Activated CD4-positive, alpha-beta T cell treated with anti-CD3 and anti-CD28 coated beads, Interleukin-2, amount 50 U/mL, for 1 hour (primary cell): ENCODE measurements at regions not wholly inside any gene's neighbourhood (a gene's known extent, or its start where the extent isn't known, plus 50 kb on each side); places are given as distances from the start of the nearest gene placed in this dataset.

Source experiments
- DNase-seq: peaks from one replicate; pipeline ENCODE4 v3.0.0-alpha.2; 2020

DNA sequence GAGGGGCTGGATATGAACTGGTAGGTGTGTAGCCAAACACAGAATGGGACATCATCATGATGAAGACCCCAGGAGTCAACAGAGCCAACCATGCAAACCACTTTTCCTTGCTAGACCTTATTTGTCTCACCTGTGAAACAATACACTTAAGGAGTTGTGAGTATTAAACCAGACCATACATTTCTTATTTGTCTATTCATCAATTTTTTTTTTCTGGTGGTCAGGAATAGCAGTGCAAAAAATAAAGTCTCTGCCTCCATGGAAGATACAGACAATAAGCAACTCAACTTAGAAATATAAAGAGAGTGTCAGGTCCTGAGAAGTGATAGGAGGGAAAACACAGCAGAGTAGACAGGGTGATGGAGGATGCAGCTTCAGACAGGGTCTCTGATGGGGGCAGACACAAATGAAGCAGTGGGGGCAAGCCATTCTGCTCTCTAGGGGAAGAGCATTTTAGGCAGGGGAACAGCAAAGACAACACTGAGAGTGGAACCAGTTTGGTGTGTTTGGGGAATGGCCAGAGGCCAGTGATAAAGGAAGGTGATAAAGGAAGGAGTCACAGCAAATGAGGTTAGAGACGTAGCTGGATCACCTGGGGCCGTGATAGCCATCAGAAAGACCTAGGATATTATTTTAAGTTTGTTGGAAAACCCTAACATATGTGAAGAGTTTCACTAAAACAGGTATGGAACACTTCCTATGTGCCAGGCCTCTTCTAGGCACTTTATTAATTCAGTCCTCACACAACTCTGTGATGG, 256.2 kb downstream of the MAN2A1 start:
- no peak for DNase-seq

DNA sequence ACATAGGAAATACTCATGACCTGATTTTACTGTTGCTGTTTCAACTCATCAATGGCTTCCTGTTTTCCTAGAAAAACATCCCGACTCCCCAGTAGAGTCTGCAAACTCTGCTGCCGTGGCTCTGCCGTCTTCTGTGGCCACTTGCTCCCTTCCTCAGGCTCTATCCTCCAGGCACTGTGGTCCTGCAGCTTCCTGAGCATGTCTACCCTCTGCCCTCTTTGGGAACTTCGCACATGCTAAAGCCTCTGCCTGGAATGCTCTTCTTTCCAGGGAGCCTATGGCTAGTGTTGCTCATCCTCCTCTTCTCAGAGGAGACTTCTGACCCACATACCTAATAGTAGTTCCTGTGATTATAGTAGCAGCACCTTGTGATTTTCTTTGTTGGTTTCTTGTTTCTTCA, 256.9 kb downstream of the MAN2A1 start:
- no peak for DNase-seq

DNA sequence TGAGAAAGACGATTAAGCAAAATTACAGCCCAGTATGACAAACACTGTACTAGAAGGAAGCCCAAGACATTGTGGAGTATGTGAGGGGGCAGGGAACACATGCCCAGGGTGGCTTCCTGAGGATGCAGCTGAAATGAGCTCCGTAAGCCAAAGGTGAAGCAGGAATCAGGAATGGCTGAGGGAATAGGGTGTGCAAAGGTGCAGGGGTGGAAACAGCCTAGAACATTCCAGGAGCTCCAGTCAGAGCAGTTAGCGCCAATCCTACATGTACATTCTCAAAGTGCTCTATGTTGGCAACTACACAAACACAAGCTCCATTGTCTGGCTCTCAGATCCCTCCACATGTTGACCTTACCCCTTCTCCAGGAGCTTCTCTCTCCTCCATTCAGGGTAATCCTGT, 257.9 kb downstream of the MAN2A1 start:
- DNase-seq = no peak

DNA sequence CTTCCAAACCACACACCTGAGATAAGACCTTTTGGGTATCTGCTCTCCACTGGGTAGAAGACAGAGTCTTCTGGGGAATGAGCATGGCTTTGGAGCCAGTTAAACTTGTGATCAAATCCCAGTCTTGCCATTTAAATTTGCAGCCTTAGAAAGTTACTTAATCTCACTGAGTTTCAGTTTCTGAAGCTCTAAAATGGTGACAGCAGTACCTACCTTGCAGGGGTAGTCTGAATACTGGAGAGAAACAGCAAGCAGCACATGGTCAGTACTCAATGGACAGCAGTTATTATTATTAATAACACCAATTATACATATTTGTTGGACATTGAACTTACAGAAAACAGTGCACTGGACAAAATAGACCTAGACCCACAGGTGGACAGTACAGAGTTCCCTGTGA, 260.9 kb downstream of the MAN2A1 start:
- no peak for DNase-seq

DNA sequence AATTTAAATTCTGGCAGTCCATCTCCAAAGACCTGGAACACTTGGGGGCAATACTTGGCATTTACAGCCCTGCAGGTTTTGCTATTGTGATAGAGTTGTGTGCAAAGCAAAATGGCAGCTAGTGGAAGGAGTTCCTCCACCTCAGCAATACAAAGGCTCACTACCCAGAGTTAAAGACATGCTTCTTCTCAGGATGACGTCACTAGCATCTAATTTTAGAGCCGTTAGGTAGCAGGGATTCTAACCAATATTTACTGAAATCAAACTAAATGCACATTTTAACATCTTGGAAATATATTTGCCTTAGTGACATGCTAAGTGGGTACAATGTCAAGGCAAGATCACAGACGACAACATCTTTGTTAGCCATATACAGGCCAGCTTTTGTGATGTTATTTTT, 261.6 kb downstream of the MAN2A1 start:
- DNase-seq = no peak

DNA sequence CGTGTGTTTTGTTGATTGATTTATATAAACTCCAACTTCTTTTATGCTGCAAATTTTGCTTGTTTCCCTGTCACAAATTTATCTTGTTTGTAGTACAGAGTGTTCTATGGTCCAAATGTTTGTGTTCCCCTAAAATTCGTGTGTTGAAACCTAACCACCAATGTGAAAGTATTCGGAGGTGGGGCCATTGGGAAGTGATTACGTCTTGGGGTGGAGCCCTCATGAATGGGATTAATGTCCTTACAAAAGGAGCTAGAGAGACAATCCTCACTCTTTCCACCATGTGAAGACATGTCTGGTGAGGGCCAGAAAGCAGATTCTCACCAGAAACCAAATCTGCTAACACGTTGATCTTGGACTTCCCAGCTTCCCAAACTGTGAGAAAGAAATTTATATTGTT, 262.0 kb downstream of the MAN2A1 start:
- no peak for DNase-seq

DNA sequence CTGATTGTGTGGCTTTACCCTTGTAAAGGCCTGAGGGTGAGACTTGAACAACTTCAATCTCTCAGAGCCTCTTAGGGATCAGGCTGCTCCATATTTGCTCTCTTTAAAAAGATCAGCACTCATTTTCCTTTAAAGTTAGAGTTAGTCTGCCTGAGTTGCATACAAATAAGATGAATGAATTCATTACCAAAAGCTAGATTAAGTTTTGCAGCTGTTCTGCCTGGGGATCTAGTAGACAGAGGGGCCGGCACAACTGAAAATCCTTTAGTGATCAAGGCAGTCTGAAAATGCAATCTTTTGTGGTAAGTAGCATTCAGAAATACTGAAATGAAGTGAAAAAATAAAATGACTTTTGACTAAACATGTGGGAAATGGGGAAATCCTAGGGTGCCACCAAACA, 264.0 kb downstream of the MAN2A1 start:
- no peak for DNase-seq

DNA sequence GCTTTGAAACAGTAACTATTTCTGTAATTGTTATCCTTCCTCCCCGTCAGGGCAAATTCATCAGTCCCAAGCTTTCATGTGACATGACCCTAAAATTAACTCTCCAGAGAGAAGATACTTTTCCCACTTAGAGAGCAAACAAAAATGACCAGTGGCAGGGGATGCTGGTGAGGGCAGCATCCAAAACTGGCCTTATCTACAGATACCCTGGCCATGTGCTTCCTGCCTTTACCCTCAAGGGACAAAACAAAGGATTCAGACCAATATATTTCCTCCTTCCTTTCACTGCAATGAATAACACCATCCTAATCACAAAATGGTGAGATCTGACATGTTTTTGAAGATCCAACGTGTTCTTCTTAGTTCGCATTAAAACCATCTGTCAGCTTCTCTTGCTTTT, 267.2 kb downstream of the MAN2A1 start:
- no peak for DNase-seq

DNA sequence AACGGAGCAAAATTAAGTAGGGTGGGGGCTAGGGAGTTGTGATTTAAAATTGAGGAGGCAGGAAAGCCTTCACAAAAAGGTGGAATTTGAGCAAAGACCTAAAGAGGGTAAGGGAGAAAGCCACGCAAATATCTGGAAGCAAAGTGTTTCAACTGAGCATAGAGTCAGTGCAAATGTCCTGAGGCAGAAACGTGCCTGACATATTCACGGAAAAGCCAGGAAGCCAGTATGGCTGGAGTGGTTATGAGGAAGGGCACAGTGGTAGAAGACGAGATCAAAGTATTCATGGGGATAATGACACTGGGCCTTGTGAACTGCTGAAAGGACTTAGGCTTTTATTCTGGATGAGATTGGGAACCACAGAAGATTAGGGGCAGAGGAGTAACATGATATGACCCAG, 268.4 kb downstream of the MAN2A1 start:
- DNase-seq = no peak

DNA sequence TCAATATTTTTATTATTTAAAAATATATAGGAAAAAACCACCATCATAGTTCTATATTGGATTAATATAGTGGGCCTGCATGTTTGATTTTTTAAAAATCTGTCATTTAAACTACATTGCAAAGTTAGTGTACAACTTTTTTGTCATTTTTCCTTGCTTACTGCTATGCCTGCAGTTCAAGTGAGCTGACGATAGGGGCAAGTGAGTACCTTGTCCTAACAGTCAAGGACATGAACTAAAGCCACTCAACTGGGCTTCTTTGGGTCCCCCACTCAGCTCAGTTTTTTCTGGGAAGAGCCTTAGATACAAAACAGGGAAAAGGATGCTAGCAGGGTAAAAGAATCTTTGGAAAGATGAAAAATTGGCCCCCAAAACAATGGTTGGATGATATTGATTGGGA, 269.9 kb downstream of the MAN2A1 start:
- DNase-seq = no peak

DNA sequence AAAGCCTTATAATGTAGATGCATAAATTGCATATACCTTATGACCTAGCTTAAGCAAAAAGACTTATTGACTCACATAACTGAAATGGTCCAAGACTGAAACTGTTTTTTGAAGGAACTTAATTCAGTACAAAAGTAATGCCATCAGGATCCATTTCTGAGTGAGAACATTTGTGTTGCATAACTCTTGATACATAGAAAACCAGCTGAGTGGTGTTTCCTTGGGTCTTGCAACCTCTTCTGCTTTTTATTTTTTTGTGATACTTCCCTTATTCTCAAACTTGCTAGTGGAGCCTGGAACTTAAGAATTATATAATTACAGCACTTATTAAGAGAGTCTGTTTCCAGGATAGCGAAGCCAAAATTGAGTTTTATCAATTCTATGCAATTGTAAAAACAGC, 272.0 kb downstream of the MAN2A1 start:
- no peak for DNase-seq

DNA sequence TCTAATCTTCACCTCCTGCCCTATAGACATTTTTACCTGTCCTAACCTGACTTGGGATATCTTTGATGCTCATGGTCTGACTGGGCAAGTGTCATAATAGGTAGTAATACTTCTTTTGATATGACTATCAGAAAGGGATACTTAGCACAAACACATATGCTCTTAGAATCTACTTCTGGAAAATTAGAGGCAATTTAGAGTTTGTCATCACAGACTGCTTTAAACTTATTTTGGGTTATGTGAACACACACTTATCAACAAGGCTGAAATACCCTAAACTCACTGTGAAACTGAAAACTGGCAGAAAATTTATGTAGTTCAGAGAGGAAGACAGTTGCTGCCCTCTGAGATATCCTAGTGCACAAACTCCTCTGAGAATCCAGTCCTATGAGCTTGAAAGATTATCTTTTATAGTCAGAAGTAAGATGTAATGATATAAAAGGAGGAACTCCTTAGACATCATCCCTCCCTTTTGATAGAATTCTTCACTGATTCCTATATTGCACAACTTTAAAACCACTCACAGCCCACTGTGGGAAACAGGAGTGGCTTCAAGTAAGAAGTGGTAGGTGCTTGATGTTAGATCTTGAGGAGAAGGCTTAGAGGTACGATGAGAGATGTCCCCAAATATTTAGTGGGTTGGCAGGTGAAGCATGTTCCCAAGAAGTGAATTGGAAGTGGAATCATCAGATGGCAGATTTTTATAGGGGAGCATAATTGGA, 273.3 kb downstream of the MAN2A1 start:
- DNase-seq = no peak

DNA sequence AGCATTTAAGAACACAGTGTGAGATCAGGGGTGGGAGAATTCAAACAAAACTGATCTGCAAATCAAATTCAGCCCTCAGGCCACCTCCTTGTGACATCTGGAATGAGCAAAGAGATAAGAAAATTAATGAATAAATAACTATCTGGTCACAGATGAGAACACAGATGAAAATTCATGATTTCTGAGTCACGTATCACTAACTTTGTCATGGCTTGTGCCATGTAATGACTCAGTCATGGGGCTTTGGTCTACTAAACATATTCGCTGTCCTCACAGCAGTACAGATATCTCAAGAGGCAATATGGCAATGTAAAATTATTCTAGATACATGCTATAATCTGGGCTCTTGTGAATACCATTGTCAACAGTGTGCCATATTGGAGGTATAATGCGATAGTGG, 274.4 kb downstream of the MAN2A1 start:
- no peak for DNase-seq

DNA sequence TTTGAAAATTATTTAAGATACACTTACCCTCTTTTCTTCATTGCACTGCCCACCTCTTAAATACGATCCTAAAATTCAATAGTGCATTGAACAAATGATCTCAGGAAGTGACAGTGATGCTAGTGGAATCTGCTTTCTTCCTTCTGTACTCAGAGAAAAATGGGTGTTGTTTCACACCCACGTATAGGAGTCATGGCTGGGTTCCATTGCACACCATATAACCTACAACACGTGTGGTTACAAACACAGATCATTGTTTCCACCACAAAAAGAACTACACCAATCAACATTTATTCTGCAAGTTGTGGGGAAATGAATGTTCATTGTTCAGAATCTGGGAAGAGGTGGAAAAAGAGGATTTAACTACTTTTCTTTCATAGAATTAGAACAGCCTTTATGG, 275.9 kb downstream of the MAN2A1 start:
- no peak for DNase-seq

DNA sequence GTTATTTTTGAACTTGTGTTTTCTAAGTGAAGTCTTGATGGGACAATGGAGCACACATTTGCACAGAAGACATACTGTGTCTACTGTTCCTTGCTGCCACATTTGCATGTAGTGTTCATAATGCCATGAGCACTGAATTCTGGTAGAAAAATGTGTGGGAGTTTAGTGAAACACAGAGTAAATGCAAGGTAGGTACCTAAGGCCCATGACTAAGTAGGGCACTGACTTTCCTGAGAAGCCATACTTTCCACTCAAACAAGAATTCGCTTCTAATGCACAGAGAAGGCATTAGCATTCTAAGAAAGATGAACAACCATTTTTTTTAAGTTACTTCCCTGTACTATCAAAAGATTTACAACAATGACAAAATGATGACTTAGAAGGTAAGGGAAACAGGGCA, 282.2 kb downstream of the MAN2A1 start:
- no peak for DNase-seq

DNA sequence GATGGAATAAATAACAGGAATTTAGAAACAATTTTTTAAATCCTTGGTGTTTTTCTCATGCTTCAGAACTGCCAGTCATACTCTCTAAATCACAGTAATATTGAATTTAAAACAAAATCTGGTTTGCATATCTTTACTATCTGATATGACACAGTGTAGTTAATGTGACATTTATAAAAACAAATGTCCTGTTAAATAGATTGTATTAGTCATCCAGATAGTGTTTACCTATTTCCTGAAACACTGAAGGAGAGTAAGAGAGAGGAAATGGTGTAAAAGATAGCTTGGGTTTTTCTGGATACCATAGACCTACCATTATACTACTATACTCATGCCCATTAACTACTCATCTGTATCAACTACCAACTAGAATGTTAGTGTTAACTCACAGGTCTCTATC, 292.3 kb downstream of the MAN2A1 start:
- no peak for DNase-seq

DNA sequence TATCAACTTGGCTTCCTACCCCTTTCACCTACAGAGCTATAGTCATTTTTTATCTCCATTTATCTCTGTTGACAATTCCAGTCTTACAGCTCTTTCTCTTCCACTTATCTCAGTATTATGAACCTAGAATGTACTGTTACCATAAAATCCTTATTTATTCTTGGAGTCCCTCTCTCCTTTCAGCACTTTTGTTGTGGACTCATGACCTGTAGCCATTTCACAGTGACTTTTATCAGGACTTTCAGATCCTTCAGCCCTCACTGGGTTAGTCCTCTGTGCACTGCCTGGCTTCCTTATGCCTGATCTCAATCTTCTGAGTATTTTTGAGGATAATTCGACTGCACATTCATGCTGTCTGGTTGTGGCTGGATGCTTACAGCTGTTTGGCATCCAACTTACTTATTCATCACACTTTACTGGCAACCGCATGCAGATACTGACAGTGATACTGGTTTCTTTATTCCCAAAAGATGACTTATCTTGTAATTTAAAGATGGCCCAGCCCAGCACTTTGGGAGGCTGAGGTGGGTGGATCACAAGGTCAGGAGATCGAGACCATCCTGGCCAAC, 293.3 kb downstream of the MAN2A1 start:
- no peak for DNase-seq

DNA sequence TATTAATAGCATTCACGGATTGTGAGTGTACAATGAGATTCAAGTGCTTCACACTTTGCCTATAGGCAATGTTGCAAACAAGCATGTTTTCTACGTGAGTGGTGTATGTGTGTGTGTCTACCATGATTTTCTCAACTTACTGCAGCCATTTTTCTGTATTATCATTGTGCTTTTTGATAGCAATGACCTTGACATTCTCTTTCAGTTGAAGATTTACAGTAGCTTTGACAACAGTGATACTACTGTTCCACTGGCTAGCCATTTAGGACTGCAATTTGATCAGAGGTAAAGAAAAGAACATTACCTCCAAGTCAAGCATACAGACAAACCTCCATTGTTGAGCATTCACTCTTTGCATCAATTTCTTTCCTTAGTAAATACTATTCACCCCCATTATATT, 297.0 kb downstream of the MAN2A1 start:
- DNase-seq = no peak

DNA sequence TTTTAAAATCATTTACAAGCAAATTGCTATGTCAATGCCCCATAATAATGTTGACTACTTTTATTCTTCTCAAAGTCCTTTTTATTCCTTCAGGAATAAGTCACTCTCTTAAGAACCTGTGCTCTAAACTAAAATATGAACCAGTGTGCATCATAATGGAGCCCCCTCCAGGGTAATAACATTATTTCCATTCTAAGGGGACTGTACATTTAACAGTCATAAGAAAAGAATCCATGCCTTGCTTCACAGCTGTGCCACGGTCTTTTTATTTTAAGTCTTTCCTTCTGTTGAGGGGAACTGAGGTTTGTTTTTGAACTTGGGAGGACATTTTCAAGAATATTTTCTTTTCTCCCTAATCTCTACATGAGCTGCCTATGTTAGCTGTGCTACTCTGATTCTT, 297.6 kb downstream of the MAN2A1 start:
- no peak for DNase-seq

DNA sequence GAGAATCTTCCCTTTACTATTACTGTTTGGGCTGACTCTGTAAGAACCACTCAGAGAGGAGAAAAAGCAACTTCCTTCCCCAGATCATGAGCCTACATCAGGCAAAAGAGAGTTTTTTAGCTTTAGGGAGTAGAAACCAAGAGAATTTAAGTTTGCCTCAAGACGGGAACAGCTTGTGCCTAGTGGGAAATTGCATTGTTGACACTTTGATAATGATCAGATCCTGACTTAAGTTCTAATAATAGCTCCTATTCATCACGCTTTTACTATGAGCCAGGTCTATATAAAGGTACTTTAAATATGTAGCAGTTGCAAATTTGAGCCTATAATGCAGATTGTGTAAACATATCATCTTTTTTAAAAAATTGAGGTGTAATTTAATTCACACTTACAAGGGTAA, 298.2 kb downstream of the MAN2A1 start:
- no peak for DNase-seq

DNA sequence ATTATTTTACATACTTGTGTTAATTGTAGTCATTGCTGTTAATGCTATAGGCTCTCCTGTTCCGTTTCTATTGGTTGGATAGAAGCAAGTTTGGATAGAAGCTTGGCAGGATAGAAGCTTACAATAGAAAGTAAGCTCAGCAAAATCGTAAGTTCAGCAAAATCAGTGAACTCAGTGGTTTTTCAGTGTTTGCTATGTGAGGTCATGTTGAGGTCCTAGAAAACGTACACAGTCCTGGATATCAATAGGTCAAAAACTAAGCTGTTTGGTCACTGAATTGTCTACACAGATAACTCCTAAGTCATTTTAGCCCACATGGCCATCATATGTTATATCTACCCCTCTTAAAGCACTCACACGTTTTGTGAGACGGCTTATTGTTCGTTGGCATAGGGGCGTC, 299.4 kb downstream of the MAN2A1 start:
- no peak for DNase-seq

DNA sequence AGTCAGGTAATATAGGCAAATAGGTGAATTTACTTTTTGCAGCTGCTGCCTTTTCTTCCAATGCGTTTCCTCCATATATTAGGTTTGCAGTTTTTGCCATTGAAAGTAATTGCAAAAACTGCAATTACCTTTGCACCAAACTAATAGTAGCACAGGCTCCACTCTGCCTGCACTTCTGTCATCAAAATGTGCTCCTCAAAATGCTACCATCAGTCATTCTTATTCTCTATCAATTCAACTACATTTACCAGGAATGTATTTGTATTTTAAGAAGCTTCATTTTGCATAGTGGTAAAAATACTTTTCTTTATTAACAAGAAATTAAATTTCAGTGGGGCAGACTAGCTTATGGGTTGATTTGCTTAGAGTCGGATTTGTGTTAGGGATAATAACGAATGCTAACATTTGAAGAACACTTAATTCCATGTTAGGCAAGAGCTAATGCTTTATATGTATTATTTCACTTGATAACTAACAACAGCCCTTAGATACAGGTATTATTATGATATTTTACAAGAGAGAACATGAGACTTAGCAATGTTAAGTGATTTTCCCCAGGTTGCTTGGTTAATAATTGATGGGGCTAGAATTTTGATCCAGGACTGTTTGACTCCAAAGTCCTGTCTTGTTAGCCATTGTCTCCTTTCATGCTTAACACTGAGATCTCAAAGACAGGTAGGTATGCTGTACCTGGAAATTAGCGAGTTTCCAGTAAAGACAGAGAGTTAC, 300.4 kb downstream of the MAN2A1 start:
- no peak for DNase-seq

DNA sequence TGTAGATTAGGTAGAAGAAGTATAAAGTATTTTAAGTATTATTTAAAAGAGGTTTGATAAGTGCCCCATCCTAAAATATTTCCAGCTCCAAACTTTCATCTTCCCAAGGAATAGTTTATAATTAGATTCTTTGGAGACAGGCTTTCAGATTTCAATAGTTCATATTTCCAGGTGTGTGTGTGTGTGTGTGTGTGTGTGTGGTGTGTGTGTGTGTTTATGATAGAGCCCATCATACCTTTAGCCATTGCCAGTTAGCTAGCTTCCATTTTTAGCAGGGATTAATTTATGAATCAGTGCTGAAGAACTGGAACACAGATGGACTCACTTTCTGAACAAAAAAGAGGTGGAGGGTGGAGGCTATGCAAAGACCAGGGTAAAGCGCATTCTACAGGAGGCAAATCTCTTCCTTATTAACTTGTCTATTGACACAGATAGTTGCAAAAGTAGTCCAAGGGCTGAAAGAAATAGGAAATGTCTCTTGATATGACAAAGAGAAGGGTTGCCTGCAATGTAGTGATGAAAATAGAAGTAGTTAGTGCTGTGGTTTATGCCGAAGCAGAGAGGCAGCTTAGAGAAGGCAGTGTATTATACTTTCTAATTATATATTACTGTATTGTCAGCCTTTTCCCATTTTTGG, 301.1 kb downstream of the MAN2A1 start:
- no peak for DNase-seq
